Kidney epithelial cell (primary cell): ENCODE measurements at regions not wholly inside any gene's neighbourhood (a gene's known extent, or its start where the extent isn't known, plus 50 kb on each side); places are given as distances from the start of the nearest gene placed in this dataset.
A peak's percentile ranks its signal among the peaks of the same experiment; 100 is the strongest.

Experiments used
- DNase-seq: peaks from one replicate; pipeline ENCODE4 v3.0.0-alpha.2; 2010; ENCODE audit warnings: low read depth
- H3K27me3 ChIP-seq: 2 replicates; pipeline ENCODE4 v1.6.0; 2011; ENCODE audit warnings: low read length; ENCODE audit not compliant: control insufficient read depth, insufficient read depth
- H3K36me3 ChIP-seq: 2 replicates; pipeline ENCODE4 v1.5.1; 2011; ENCODE audit warnings: low read length; ENCODE audit not compliant: control insufficient read depth, insufficient read depth
- H3K4me3 ChIP-seq: 2 replicates; pipeline ENCODE4 v1.5.1; 2011; ENCODE audit warnings: low read depth, mild to moderate bottlenecking, control low read depth, low read length
- CTCF ChIP-seq: IDR thresholded peaks from 2 replicates; pipeline ENCODE4 v1.5.1; 2011; ENCODE audit warnings: mild to moderate bottlenecking, moderate library complexity, low read length, control low read depth, inconsistent platforms; ENCODE audit not compliant: insufficient read depth, poor library complexity, severe bottlenecking

- Histone ChIP-seq H3K36me3 (no peaks in the 10 kb centered on the region), H3K4me3 (no peak overlapping the region), H3K27me3 (no peaks in the 10 kb centered on the region)
- TF ChIP-seq CTCF, result no peak
- no peak for DNase-seq
These were observed 228.5 kb upstream of the RASGEF1B start for GRCh38 chr4:81700189-81700588.

GRCh38 chr4:81698538-81699296 is 227.0 kb upstream of the RASGEF1B start:
- Histone ChIP-seq H3K27me3 (no peaks in the 10 kb centered on the region), H3K36me3 (no peaks in the 10 kb centered on the region), H3K4me3 (no peak overlapping the region)
- no peak for DNase-seq
- TF ChIP-seq CTCF, result no peak

- H3K27me3 ChIP-seq, result no peaks in the 10 kb centered on the region
- no peak for DNase-seq
- no peaks in the 10 kb centered on the region for H3K36me3 ChIP-seq
- no peak for TF ChIP-seq CTCF
- H3K4me3 ChIP-seq, result no peak overlapping the region
These were observed 222.6 kb upstream of the RASGEF1B start for GRCh38 chr4:81694176-81694913.

GRCh38 chr4:81690871-81691270 is 219.2 kb upstream of the RASGEF1B start:
- no peak for DNase-seq
- Histone ChIP-seq H3K4me3 (no peak overlapping the region), H3K27me3 (no peaks in the 10 kb centered on the region), H3K36me3 (no peaks in the 10 kb centered on the region)
- no peak for TF ChIP-seq CTCF

- TF ChIP-seq CTCF, result peak; percentile 46
- Histone ChIP-seq H3K36me3 (no peaks in the 10 kb centered on the region), H3K4me3 (no peak overlapping the region), H3K27me3 (no peaks in the 10 kb centered on the region)
- DNase-seq, result no peak
These were observed 216.4 kb upstream of the RASGEF1B start for GRCh38 chr4:81688085-81688484.
